ENCODE measurements at regions not wholly inside any gene's neighbourhood (a gene's known extent, or its start where the extent isn't known, plus 50 kb on each side); places are given as distances from the start of the nearest gene placed in this dataset.
"Not testable (repeated sequence)": the region's sequence is repeated elsewhere in the genome, so short reads cannot be mapped to it uniquely, and the experiment has no call there.

DNA sequence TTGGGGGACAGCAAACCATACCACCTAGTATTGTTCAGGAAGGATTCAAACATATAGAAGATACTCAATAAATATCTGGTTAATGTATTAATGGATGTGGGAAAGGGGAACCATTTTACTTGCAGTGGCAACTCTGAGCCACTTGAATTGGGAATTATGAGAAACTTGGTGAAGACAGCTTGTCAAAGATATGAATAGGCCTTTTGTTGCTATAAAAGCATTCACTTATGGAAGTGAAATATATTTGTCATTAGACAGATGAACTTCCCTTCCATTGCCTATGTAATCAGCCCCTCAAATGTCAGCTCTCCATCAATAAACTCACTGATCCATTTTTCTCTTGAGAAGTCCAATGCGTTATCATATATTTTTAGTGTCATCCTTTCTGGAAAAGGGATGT lies 56.1 kb downstream of the GPR85 start:
- no peak for DNase-seq

GRCh38 chr7:113026941-113027340 lies 59.7 kb downstream of the GPR85 start:
- DNase-seq: no peak

DNA sequence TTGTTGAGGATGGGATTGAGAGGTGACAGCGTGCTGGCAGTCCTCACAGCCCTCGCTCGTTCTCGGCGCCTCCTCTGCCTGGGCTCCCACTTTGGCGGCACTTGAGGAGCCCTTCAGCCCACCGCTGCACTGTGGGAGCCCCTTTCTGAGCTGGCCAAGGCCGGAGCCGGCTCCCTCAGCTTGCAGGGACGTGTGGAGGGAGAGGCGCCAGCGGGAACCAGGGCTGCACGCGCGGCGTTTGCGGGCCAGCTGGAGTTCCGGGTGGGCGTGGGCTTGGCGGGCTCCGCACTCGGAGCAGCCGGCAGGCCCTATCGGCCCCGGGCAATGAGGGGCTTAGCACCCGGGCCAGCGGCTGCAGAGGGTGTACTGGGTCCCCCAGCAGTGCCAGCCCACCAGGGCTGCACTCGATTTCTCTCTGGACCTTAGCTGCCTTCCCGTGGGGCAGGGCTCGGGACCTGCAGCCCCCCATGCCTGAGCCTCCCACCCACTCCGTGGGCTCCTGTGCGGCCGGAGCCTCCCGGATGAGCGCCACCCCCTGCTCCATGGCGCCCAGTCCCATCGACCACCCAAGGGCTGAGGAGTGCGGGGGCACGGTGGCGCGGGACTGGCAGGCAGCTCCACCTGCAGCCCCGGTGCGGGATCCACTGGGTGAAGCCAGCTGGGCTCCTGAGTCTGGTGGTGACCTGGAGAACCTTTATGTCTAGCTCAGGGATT lies 69.3 kb downstream of the GPR85 start:
- not testable (repeated sequence) for DNase-seq

GRCh38 chr7:113015034-113015645 lies 71.5 kb downstream of the GPR85 start:
- DNase-seq: peak; percentile 51

GRCh38 chr7:113013761-113014449 lies 72.7 kb downstream of the GPR85 start:
- DNase-seq: no peak

GRCh38 chr7:113012862-113013261 lies 73.8 kb downstream of the GPR85 start:
- DNase-seq: not testable (repeated sequence)

GRCh38 chr7:113010377-113010776 lies 76.2 kb downstream of the GPR85 start:
- DNase-seq: peak; percentile 5

GRCh38 chr7:113008755-113009154 lies 77.9 kb downstream of the GPR85 start:
- no peak for DNase-seq

DNA sequence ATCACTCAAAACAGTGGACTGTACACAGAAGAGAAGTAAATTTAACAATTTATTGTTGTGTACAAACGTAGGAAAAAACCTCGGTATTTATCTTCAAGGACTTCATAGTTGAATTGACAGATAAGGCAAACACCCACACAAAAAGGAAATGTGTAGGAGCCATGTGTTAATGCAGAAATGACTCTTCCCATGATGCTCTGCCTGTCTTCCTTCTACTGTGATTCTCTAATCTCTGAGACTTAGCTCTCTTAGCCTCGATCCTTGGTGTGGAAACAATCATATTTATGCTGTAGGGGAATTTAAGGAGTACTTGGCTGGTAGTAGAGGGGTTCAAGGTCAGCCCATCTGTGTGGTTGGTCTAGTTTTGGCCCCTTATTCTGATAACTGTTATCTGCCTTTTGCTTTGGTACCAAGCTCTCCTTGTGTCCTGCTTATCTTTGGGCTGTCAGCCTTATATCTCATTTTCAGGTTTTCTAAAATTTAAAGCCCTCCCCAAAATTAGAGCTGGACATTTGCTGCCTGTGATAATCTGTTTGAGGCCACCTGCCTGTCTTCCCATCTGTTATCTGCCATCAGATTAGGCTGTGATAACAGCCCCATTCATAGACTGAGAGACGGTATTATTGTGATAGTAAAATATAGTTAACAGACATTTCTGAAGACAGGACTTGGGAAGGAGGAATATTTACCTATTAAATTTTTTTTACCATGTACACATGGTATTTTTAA lies 81.7 kb downstream of the GPR85 start:
- DNase-seq: no peak

GRCh38 chr7:113000316-113001020 lies 86.2 kb downstream of the GPR85 start:
- DNase-seq: no peak

- no peak for DNase-seq
Measured at GRCh38 chr7:112997831-112998230, 88.8 kb downstream of the GPR85 start.

DNA sequence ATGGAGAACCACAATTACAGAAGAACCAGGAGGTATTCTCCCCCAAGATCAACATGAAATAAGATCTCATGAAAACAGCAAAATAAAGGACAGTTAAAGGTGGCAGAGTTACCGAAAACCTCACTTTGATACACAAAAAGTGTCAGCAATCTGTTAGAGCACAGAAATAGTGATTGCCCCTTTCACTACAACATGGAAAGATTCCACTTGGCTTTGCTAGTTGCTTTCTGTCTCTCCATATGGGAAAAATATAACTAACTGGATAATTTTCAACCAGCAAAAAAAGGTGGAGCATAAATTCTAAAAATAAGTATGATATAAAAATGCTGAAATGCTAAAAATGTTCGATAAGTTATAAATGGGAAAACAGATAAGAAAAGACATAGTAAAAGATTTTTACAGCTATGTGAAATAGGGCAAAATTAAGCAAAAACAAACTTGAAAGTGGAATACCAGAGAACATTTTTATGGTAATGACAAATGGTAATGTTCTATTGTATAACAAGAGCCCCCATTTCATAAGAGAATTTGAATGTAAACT lies 90.2 kb downstream of the GPR85 start:
- no peak for DNase-seq

- DNase-seq: peak; percentile 47
Measured at GRCh38 chr7:112995059-112995824, 91.4 kb downstream of the GPR85 start.

DNA sequence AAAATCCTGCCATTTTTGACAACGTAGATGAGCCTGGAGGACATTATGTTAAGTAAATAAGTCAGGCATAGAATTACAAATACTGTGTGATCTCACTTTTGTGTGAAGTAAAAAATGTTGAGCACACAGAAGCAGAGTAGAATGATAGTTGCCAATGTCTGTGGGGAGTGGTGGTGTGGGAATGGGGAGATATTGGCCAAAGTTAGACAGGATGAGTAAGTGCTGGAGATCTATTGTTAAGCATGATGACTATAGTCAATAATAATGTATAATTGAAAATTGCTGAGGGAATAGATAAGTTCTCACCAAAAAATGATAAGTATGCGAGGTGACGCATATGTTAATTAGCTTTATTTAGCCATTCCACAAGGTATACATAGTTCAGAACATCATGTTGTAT lies 92.0 kb downstream of the GPR85 start:
- DNase-seq: no peak

DNA sequence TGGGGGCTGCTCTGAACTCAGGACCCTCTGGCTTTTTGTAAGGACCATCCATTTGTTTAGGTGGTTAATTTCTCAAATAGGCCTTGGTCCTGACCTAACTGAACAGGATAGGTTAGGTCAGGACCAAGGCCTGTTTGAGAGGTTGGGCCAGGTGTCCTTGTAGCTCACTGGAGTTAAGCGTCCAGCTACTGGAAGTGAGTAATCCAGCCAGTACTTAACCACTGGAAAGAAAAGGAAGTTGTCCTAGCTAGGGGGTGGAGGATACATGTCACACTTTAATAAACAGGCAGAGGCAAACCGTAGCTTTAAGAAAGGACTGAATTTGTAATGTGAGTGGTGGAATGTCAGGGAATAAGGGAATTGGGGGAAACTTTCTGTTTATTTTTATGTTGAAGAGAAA lies 96.0 kb downstream of the GPR85 start:
- no peak for DNase-seq

- no peak for DNase-seq
Measured at GRCh38 chr7:112989531-112989930, 97.1 kb downstream of the GPR85 start.

GRCh38 chr7:112987171-112987570 lies 99.5 kb downstream of the GPR85 start:
- no peak for DNase-seq

DNA sequence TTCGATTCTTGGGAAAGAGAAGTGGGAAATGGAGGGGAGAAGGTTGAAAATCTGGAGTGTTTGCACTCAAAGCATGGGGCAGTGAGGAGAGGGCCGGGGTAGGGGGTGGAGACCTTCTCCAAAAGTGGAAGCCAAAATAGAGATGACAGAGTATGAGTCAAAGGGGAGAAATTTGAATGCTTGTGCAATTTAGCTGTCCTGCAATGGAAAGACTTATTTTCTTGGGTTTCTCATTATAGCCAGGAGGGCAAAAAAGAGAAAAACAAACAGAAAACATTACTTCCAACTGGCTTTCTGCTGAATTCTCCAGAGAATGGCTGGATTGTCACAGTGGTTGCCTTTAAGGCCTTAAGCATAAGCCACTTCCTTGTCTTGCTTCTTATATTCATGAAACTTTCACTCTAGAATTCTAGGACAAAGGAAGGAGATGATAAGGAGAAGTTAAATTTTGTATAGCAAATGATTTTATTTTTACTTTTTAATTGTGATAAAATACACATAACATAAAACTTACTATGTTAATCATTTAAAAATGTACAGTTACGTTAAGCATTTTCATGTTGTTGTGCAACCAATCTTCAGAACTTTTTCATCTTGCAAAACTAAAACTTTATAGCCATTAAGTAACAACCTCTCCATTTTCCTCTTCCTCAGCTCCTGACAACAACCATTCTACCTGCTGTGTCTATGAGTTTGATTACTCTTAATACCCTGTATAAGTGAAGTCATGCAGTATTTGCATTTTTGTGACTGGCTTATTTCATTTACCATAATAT lies 100.2 kb downstream of the GPR85 start:
- DNase-seq: no peak

GRCh38 chr7:112985377-112985987 lies 101.1 kb downstream of the GPR85 start:
- DNase-seq: no peak

Measured in tongue (tissue), 1 donor.